Duodenal mucosa (tissue), 2 donors: ENCODE measurements at regions not wholly inside any gene's neighbourhood (a gene's known extent, or its start where the extent isn't known, plus 50 kb on each side); places are given as distances from the start of the nearest gene placed in this dataset.

Source experiments
- H3K27ac ChIP-seq: one replicate; pipeline ENCODE4 v1.7.0; 2013; ENCODE audit warnings: low read depth, low read length
- H3K27me3 ChIP-seq, 2 donors: one replicate each; pipeline ENCODE4 v1.7.0; 2013; ENCODE audit warnings: low read length in 2 of 2, control low read depth in 1 of 2; ENCODE audit not compliant: insufficient read depth in 2 of 2, control insufficient read depth in 1 of 2
- H3K36me3 ChIP-seq, 2 donors: one replicate each; pipeline ENCODE4 v1.7.0; 2013; ENCODE audit warnings: low read length in 2 of 2, control low read depth in 1 of 2; ENCODE audit not compliant: insufficient read depth in 2 of 2, control insufficient read depth in 1 of 2
- H3K4me1 ChIP-seq, 2 donors: one replicate each; pipeline ENCODE4 v1.7.0; 2013; ENCODE audit warnings: low read length in 2 of 2, control low read depth in 1 of 2; ENCODE audit not compliant: insufficient read depth in 2 of 2, control insufficient read depth in 1 of 2
- H3K4me3 ChIP-seq, 2 donors: one replicate each; pipeline ENCODE4 v1.7.0; 2013; ENCODE audit warnings: low read length in 2 of 2, low read depth in 1 of 2
- H3K9ac ChIP-seq, 2 donors: one replicate each; pipeline ENCODE4 v1.7.0; 2013; ENCODE audit warnings: low read length in 2 of 2, low read depth in 1 of 2
- H3K9me3 ChIP-seq, 2 donors: one replicate each; pipeline ENCODE4 v1.7.0; 2013; ENCODE audit warnings: low read length in 2 of 2, control low read depth in 1 of 2; ENCODE audit not compliant: control insufficient read depth in 1 of 2

DNA sequence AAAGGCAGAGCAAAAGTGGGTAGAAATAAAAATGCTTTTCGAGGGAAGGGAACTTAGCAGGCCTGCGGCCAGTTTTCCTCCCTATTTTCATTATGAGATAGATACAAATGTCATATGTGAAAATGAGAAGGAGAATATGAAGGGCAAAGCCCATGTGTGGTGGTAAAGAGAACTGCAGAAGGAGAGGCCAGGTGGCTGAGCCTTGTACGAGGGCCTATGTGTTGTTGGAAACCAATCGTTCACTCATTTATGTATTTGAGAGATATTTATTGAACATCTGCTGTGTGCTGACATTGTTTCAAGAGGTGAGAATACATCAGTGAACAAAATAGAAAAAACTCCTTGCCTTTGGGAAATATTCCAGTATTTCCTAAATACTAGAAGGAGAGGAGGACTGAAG, 147.7 kb downstream of the SH3BGRL2 start:
- Histone ChIP-seq H3K36me3 (no peaks in the 10 kb centered on the region), H3K27me3 (no peaks in the 10 kb centered on the region), H3K4me3 (no peak overlapping the region), H3K9ac (no peak overlapping the region), H3K9me3 (no peaks in the 10 kb centered on the region), H3K27ac (no peak overlapping the region), H3K4me1 (no peaks in the 10 kb centered on the region)

DNA sequence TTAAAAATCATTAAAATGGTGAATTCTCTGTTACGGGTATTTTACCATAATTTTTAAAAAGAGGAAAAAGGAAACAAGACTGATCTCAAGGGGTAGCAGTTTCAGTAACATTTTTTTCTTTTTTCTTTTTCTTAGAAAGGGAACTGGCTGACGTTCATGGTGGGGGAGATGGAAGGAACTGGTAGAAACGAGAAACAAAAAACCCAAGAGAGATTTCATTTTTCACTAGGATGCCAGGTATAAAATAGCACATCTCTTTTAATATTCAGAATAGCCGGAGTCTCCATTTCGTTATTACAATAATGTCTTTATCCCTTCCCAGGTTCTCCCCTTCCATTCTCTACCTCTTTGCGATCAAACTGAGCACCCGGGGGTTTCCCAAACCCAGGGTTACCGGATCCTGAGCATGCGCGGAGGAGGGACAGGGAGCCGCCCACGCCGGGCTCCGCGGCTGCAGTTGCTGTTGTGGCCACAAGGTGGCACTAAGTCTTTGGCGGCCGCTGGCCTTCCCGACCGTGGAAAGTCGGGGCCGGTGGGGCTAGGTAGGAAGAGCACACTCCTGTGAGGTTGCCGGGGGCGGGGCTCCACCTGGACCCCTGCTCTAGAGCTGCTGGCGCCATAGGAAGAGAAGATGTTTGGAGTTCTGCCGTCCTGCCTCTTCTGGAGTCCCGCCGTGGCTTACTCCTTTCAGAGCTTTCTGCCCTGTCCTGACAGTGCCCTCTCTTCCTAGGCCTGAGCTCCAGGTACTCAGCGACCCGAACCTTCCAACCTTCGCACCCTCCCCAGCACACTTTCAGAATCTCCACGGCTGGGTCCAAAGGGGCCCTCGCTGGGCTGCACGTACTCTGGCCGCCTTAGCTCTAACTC, 146.8 kb downstream of the SH3BGRL2 start:
- Histone ChIP-seq H3K27ac (no peak overlapping the region), H3K4me1 (no peaks in the 10 kb centered on the region), H3K9me3 (no peaks in the 10 kb centered on the region), H3K4me3 (peak overlapping the region; percentile 47 to 57), H3K36me3 (no peaks in the 10 kb centered on the region), H3K27me3 (no peaks in the 10 kb centered on the region), H3K9ac (peak overlapping the region in 1 of 2 donors; percentile 43)

DNA sequence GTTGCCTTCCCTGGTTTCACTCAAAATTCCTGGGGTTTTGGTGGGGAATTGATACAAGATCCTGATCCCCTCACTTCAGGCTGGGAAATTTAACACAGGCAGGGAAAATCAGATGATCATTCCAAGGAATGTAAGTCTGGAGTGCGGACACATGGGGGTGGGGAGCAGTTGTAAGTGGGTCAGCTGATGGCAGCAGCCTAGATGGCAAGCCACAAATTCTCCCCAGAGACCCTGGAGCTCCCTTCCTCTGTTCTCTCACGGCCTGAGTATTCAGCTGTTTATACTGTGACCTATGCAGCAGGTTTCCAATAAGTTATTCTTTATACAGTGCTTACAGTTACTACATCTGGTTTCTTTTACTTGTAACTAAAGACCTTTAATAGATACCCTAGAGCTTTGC, 144.9 kb downstream of the SH3BGRL2 start:
- Histone ChIP-seq H3K27ac (no peak overlapping the region), H3K9ac (no peak overlapping the region), H3K27me3 (no peaks in the 10 kb centered on the region), H3K9me3 (no peaks in the 10 kb centered on the region), H3K4me3 (no peak overlapping the region), H3K36me3 (no peaks in the 10 kb centered on the region), H3K4me1 (no peaks in the 10 kb centered on the region)

DNA sequence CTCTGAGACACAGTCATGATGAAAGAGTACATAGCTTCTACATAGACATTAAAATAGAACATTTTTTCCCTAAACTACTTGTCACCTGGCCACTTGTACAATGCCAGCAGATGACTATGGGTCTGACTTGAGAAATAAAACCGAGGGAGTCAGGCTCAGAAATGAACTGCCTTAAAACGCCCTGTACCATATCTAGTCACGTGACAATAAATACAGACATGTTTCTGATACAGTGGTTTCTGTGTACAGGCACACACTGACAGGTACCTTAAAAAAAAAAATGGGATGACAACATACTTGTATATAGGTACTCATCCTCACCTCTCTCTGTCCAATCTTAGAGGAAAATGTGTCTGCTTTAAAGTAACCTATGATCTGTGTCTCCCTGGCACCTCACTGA, 144.1 kb downstream of the SH3BGRL2 start:
- no peak overlapping the region for H3K4me3 ChIP-seq
- no peak overlapping the region for H3K9ac ChIP-seq
- H3K9me3 ChIP-seq = no peaks in the 10 kb centered on the region
- no peaks in the 10 kb centered on the region for H3K36me3 ChIP-seq
- H3K27me3 ChIP-seq = no peaks in the 10 kb centered on the region
- H3K4me1 ChIP-seq = no peaks in the 10 kb centered on the region
- H3K27ac ChIP-seq = no peak overlapping the region

DNA sequence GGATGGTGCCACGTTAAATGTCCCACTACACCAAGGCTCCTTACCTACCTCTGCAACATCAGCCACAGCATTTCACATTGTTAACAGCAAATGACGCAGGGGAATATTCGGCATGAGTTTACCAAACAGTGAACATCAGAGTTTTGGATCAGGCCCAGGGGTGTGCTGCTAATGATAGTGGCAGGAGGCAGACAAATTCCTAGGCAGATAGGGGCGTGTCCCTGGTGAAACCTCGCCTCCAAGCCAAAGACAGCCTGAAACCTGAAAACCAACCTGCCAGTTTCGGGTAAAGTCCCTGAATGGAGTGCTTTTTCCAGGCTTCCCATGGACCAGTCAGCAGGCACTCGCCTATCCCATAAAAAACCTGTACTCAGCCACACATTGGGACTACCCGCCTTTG, 133.6 kb downstream of the SH3BGRL2 start:
- H3K36me3 ChIP-seq = no peaks in the 10 kb centered on the region
- H3K4me1 ChIP-seq = no peaks in the 10 kb centered on the region
- H3K4me3 ChIP-seq = no peak overlapping the region
- no peaks in the 10 kb centered on the region for H3K9me3 ChIP-seq
- no peak overlapping the region for H3K9ac ChIP-seq
- no peaks in the 10 kb centered on the region for H3K27me3 ChIP-seq
- no peak overlapping the region for H3K27ac ChIP-seq

DNA sequence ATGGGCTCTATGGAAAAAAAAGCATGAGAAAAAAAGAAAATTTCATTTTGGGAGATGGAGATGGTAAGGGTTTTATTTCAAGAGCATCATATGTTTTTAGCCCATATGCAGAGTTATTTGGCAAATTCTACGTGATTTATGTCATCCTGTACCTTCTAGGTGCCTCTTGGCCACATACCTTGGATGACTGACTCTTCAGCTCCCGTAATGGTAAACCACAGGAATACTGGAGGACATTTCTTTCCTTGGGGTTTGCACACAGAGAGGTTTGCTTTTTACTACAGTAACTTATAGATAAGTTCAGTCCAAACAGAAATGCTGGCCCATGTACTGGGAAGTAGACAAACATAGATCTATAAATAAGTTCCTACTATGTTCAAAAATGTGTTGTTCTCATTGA, 132.2 kb downstream of the SH3BGRL2 start:
- Histone ChIP-seq H3K27ac (no peak overlapping the region), H3K9me3 (no peaks in the 10 kb centered on the region), H3K27me3 (no peaks in the 10 kb centered on the region), H3K4me3 (no peak overlapping the region), H3K36me3 (no peaks in the 10 kb centered on the region), H3K4me1 (no peaks in the 10 kb centered on the region), H3K9ac (no peak overlapping the region)

- Histone ChIP-seq H3K4me3 (no peak overlapping the region), H3K9me3 (no peaks in the 10 kb centered on the region), H3K27me3 (no peaks in the 10 kb centered on the region), H3K27ac (no peak overlapping the region), H3K4me1 (no peaks in the 10 kb centered on the region), H3K9ac (no peak overlapping the region), H3K36me3 (no peaks in the 10 kb centered on the region)
Measured at GRCh38 chr6:79762370-79762769, 131.2 kb downstream of the SH3BGRL2 start.

GRCh38 chr6:79756496-79756895, 125.4 kb downstream of the SH3BGRL2 start:
- Histone ChIP-seq H3K27ac (no peak overlapping the region), H3K4me3 (no peak overlapping the region), H3K27me3 (no peaks in the 10 kb centered on the region), H3K4me1 (no peaks in the 10 kb centered on the region), H3K36me3 (no peaks in the 10 kb centered on the region), H3K9ac (no peak overlapping the region), H3K9me3 (no peaks in the 10 kb centered on the region)

- H3K4me3 ChIP-seq = no peak overlapping the region
- no peaks in the 10 kb centered on the region for H3K9me3 ChIP-seq
- H3K4me1 ChIP-seq = no peaks in the 10 kb centered on the region
- no peaks in the 10 kb centered on the region for H3K36me3 ChIP-seq
- H3K27me3 ChIP-seq = no peaks in the 10 kb centered on the region
- no peak overlapping the region for H3K27ac ChIP-seq
- H3K9ac ChIP-seq = no peak overlapping the region
Measured at GRCh38 chr6:79755967-79756366, 124.8 kb downstream of the SH3BGRL2 start.
